ACC112 (cell line): ENCODE measurements at regions not wholly inside any gene's neighbourhood (a gene's known extent, or its start where the extent isn't known, plus 50 kb on each side); places are given as distances from the start of the nearest gene placed in this dataset.

ENCODE experiments used
- H2AFZ ChIP-seq: fragments of 200-600 bp; sonication (generic); one replicate; pipeline ENCODE4 v1.6.0; 2017; ENCODE audit warnings: antibody characterized with exemption, low read length; ENCODE audit not compliant: unreplicated experiment
- H3K27ac ChIP-seq: fragments of 200-600 bp; sonication (generic); 2 replicates; pipeline ENCODE4 v1.5.1; 2014; ENCODE audit warnings: low read depth, mild to moderate bottlenecking, antibody characterized with exemption, low read length, moderate library complexity
- H3K27me3 ChIP-seq: fragments of 200-600 bp; sonication (generic); 2 replicates; pipeline ENCODE4 v1.6.1; 2014; ENCODE audit warnings: mild to moderate bottlenecking, antibody characterized with exemption, low read length, moderate library complexity, mixed read lengths; ENCODE audit not compliant: insufficient read depth
- H3K36me3 ChIP-seq: fragments of 200-600 bp; sonication (generic); 2 replicates; pipeline ENCODE4 v1.6.1; 2016; ENCODE audit warnings: mild to moderate bottlenecking, antibody characterized with exemption, low read length, moderate library complexity, mixed read lengths; ENCODE audit not compliant: insufficient read depth
- H3K4me1 ChIP-seq: fragments of 200-600 bp; sonication (generic); one replicate; pipeline ENCODE4 v1.6.1; 2016; ENCODE audit warnings: low read length, mixed read lengths; ENCODE audit not compliant: insufficient read depth, unreplicated experiment, control insufficient read depth
- H3K4me3 ChIP-seq: fragments of 200-600 bp; sonication (generic); 2 replicates; pipeline ENCODE4 v1.5.1; 2014; ENCODE audit warnings: mild to moderate bottlenecking, low read depth, low read length
- H3K79me2 ChIP-seq: fragments of 200-600 bp; sonication (generic); one replicate; pipeline ENCODE4 v1.6.0; 2016; ENCODE audit warnings: low read length; ENCODE audit not compliant: control insufficient read depth, unreplicated experiment, insufficient read depth

GRCh38 chr5:60339691-60340201, 360.2 kb downstream of the DEPDC1B start:
- Histone ChIP-seq H3K27me3 (no peaks in the 10 kb centered on the region), H3K79me2 (no peaks in the 10 kb centered on the region), H3K36me3 (no peaks in the 10 kb centered on the region), H2AFZ (no peak overlapping the region), H3K27ac (no peak overlapping the region), H3K4me1 (no peaks in the 10 kb centered on the region), H3K4me3 (no peak overlapping the region)

DNA sequence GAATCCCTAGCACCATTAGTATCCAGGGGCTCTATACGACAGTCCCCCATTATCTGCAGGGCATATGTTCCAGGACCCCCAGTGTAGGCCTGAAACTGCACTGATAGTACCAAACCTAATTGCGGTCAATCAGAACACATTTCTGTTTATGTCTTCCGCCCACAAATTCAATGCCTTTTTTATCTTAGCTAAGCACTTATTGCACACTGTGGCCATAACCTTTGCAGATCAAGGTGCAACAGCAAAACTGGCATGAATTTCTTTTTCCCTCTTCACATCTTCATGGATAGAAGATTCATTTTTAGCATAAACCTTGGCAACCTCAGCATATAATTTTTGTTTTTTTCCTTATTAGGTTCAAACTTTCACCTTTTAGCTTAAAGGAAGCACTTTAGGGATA, 361.1 kb downstream of the DEPDC1B start:
- no peak overlapping the region for H3K27ac ChIP-seq
- peaks cover 4% of the 10 kb centered on the region for H3K4me1 ChIP-seq
- no peak overlapping the region for H2AFZ ChIP-seq
- H3K79me2 ChIP-seq: no peaks in the 10 kb centered on the region
- H3K36me3 ChIP-seq: no peaks in the 10 kb centered on the region
- H3K4me3 ChIP-seq: no peak overlapping the region
- no peaks in the 10 kb centered on the region for H3K27me3 ChIP-seq

DNA sequence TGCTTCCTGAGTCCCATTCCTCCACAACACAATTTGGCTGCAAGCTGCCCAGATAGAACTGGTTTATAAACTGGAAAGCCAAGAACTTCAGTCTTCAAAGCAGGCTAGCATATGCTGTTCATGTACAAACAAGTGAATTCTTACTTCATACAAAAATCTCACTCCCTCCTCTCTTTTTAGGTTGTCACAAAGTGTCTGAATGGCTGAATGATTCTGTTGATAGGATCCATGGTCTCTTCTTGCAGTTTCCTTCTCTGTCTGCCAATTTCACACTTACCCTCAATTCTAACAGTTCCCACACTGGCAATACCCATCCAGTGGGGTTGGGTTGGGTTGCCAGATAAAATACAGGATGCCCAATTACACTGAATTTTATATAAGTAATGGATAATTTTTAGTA, 363.5 kb downstream of the DEPDC1B start:
- no peak overlapping the region for H3K4me3 ChIP-seq
- no peaks in the 10 kb centered on the region for H3K36me3 ChIP-seq
- H3K79me2 ChIP-seq: no peaks in the 10 kb centered on the region
- peaks cover 8% of the 10 kb centered on the region for H3K4me1 ChIP-seq
- no peak overlapping the region for H2AFZ ChIP-seq
- H3K27ac ChIP-seq: no peak overlapping the region
- H3K27me3 ChIP-seq: no peaks in the 10 kb centered on the region

DNA sequence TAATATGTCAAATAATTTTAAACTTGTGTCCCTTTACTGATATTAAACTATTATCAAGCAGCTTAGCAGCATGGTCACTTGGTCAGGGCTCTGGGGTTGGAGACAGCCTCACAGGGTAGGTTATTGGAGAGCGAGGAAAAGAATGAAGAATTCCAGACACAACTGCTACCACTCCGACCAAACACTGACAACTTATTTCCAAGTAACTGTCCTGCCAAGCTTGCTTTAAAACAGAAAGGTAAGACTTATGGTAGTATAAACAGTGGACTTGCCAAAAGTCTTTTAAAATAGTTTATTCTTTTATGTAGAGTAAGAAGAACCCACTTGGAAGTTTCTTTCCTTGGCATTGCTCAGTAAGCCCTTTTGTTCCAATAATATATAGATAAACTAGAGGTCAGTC, 364.1 kb downstream of the DEPDC1B start:
- Histone ChIP-seq H3K79me2 (no peaks in the 10 kb centered on the region), H3K27ac (no peak overlapping the region), H3K36me3 (no peaks in the 10 kb centered on the region), H3K27me3 (no peaks in the 10 kb centered on the region), H2AFZ (no peak overlapping the region), H3K4me1 (peaks cover 8% of the 10 kb centered on the region), H3K4me3 (no peak overlapping the region)

GRCh38 chr5:60334281-60334713, 365.7 kb downstream of the DEPDC1B start:
- no peak overlapping the region for H3K27ac ChIP-seq

GRCh38 chr5:60333005-60333571, 366.9 kb downstream of the DEPDC1B start:
- Histone ChIP-seq H3K79me2 (no peaks in the 10 kb centered on the region), H3K4me3 (no peak overlapping the region), H3K27ac (no peak overlapping the region), H3K27me3 (no peaks in the 10 kb centered on the region), H3K36me3 (no peaks in the 10 kb centered on the region), H3K4me1 (peaks cover 8% of the 10 kb centered on the region), H2AFZ (no peak overlapping the region)

More at GRCh38 chr5:60334281-60334713, 365.7 kb downstream of the DEPDC1B start:
- Histone ChIP-seq H3K4me3 (no peak overlapping the region), H3K79me2 (no peaks in the 10 kb centered on the region), H3K27me3 (no peaks in the 10 kb centered on the region), H3K4me1 (peaks cover 8% of the 10 kb centered on the region), H2AFZ (no peak overlapping the region), H3K36me3 (no peaks in the 10 kb centered on the region)

DNA sequence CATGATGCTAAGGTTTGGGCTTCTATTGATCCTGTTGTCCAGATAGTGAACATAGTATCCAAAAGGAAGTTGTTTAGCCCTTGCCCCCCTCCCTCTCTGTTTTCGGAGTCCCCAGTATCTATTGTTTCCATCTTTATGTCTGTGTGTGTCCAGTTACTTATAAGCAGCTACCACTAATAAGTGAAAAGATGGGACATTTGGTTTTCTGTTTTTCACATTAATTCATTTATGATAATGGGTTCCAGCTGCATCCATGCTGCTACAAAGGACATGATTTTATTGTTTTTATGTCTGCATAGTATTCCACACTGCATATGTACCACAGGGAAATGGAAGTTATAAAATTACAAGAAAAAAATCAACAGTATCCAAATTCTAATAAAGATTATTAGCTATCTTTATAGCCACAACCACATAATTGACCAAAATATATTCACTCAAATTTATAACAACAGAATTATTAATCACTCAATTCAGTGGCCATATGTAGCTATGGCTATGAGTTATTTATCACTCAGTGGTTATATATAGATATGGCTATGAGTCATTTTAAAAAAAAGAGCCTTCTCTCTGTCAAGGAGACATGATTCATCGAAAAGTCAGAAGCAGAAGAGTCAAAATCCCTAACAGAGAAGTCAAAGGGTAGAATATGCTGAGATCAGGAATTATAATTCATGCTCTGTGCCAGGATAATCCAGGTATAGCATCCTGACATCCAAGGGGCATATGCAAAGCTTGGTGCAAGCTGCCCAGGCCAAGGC, 367.5 kb downstream of the DEPDC1B start:
- peaks cover 8% of the 10 kb centered on the region for H3K4me1 ChIP-seq
- H3K79me2 ChIP-seq: no peaks in the 10 kb centered on the region
- no peak overlapping the region for H3K4me3 ChIP-seq
- H3K27me3 ChIP-seq: no peaks in the 10 kb centered on the region
- H3K27ac ChIP-seq: no peak overlapping the region
- no peaks in the 10 kb centered on the region for H3K36me3 ChIP-seq
- H2AFZ ChIP-seq: no peak overlapping the region

DNA sequence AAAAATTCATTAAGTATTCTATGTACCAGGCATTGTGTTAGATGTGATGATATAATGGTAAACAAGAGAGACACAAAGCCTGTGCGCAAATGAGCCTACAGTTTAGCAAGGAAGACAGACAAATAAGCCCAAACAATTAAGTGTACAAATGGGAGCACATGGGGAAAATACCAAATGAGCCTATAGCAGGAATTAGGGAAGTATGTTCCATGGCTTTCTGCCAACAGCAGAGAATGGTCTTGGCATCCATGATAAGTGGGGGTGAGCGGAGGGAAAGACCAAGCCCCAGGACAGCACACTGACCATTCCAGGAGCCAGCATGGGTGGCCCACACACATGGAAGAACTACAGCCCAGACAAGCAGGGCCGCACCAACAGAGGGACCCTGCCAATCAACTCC, 369.7 kb downstream of the DEPDC1B start:
- no peak overlapping the region for H3K27ac ChIP-seq
- no peak overlapping the region for H2AFZ ChIP-seq
- peaks cover 8% of the 10 kb centered on the region for H3K4me1 ChIP-seq
- H3K36me3 ChIP-seq: no peaks in the 10 kb centered on the region
- H3K79me2 ChIP-seq: no peaks in the 10 kb centered on the region
- no peak overlapping the region for H3K4me3 ChIP-seq
- H3K27me3 ChIP-seq: no peaks in the 10 kb centered on the region

DNA sequence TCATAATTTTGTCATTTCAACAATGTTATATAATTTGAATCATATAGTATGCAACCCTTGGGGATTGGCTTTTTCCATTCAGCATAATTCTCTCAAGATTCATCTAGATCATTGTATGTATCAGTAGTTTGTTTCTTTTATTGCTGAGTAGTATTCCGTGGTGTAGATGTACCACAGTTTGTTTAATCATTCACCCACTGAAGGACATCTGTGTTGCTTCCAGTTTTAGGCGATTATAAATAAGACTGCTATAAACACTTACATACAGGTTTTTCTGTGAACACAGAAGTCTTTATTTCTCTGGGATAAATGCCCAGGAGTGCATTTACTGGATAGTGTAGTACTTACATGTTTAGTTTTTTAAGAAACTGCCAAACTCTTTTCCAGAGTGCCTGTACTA, 374.1 kb downstream of the DEPDC1B start:
- no peaks in the 10 kb centered on the region for H3K79me2 ChIP-seq
- no peaks in the 10 kb centered on the region for H3K27me3 ChIP-seq
- no peaks in the 10 kb centered on the region for H3K36me3 ChIP-seq
- no peak overlapping the region for H3K4me3 ChIP-seq
- no peak overlapping the region for H3K27ac ChIP-seq
- no peaks in the 10 kb centered on the region for H3K4me1 ChIP-seq
- H2AFZ ChIP-seq: no peak overlapping the region

GRCh38 chr5:60323596-60323995, 376.4 kb downstream of the DEPDC1B start:
- Histone ChIP-seq H3K4me3 (no peak overlapping the region), H3K4me1 (no peaks in the 10 kb centered on the region), H3K27me3 (no peaks in the 10 kb centered on the region), H2AFZ (no peak overlapping the region), H3K27ac (no peak overlapping the region), H3K79me2 (no peaks in the 10 kb centered on the region), H3K36me3 (no peaks in the 10 kb centered on the region)

DNA sequence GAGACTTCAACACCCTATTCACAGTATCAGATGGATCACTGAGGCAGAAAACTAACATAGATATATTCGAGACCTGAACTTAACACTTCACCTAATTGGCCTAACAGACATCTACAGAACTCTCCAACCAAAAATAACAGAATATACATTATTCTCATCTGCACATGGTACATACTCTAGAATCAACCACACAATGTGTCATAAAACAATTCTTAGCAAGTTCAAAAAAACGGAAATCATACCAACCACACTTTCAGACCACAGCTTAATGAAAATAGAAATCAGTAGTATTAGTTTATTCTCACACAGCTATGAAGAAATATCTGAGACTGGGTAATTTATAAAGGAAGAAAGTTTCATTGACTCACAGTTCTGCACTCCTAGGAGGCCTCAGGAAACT, 387.9 kb downstream of the DEPDC1B start:
- no peaks in the 10 kb centered on the region for H3K79me2 ChIP-seq
- H3K36me3 ChIP-seq: no peaks in the 10 kb centered on the region
- no peak overlapping the region for H2AFZ ChIP-seq
- H3K4me3 ChIP-seq: no peak overlapping the region
- no peak overlapping the region for H3K27ac ChIP-seq
- H3K4me1 ChIP-seq: no peaks in the 10 kb centered on the region
- H3K27me3 ChIP-seq: no peaks in the 10 kb centered on the region
